ENCODE measurements at regions not wholly inside any gene's neighbourhood (a gene's known extent, or its start where the extent isn't known, plus 50 kb on each side); places are given as distances from the start of the nearest gene placed in this dataset.

DNA sequence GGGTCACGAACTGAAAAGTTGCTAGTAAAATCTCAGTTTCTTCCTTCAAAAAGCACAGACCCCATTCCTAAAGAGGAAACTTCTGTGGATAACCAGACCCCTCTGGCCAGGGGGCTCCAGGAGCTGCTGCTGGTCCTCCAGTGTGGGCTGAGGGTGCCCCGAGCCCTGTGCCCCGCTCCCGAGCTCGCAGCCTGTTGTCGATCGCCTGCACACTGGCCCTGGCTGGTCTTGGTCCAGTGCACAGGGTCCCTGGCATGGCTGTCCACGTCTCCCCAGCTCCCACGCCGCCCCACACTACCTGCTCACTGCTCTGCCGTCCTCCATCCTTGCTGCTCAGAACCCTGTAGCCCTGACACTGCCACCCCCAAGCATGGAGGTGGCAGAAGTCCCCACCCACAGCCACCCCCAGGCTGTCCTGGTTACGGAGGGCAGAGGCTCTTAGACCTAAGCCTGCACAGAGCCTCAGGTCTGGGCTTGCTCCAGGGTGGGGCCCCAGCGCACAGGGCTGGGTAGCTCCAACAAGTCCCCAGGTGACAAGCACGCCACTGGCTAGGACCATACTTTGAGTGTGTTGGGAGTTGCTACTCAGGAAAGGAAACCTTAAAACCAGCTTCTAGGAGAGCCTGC is 87.0 kb downstream of the PLXNA1 start:
- no peaks in the 10 kb centered on the region for H3K79me2 ChIP-seq (ENCODE audit: control insufficient read depth, insufficient read depth, low read length, poor library complexity)
- no peaks in the 10 kb centered on the region for H3K36me3 ChIP-seq (ENCODE audit: control insufficient read depth in 1 of 2, insufficient read depth in 2 of 2, low read length in 2 of 2)
- no peak overlapping the region for H2AK5ac ChIP-seq (ENCODE audit: low read length)
- DNase-seq = no peak
- no peak overlapping the region for H3K4me2 ChIP-seq (ENCODE audit: low read length)
- no peak overlapping the region for H3K27ac ChIP-seq (ENCODE audit: low read depth, low read length)
- H4K8ac ChIP-seq (ENCODE audit: low read depth, low read length) = no peak overlapping the region
- no peak overlapping the region for H4K12ac ChIP-seq (ENCODE audit: low read depth, low read length)
- no peak overlapping the region for H2BK120ac ChIP-seq (ENCODE audit: insufficient read depth, low read length, poor library complexity)
- no peak overlapping the region for H4K91ac ChIP-seq (ENCODE audit: low read depth, low read length)
- no CpG with 5 or more reads among the region's 14 CpGs for WGBS (ENCODE audit: extremely low coverage, insufficient coverage, insufficient read length)
- no peak overlapping the region for H2BK5ac ChIP-seq (ENCODE audit: low read depth, low read length, poor library complexity)
- H3K23ac ChIP-seq (ENCODE audit: low read length) = no peak overlapping the region
- H2AFZ ChIP-seq (ENCODE audit: insufficient read depth, low read length, poor library complexity) = no peak overlapping the region
- no peaks in the 10 kb centered on the region for H3K79me1 ChIP-seq (ENCODE audit: low read length)
- no peak overlapping the region for H3K18ac ChIP-seq (ENCODE audit: low read length)
- no peak overlapping the region for H3K4ac ChIP-seq (ENCODE audit: low read depth, low read length)
- H3K4me1 ChIP-seq (ENCODE audit: control insufficient read depth in 1 of 2, insufficient read depth in 2 of 2, low read length in 2 of 2) = no peaks in the 10 kb centered on the region
- H3K14ac ChIP-seq (ENCODE audit: low read length) = no peak overlapping the region
- no peak overlapping the region for H3K4me3 ChIP-seq (ENCODE audit: low read depth, low read length)
- H3K9ac ChIP-seq (ENCODE audit: low read length) = no peak overlapping the region
- no peaks in the 10 kb centered on the region for H3K27me3 ChIP-seq (ENCODE audit: insufficient read depth, low read length)
- no peaks in the 10 kb centered on the region for H3K9me3 ChIP-seq (ENCODE audit: insufficient read depth, low read depth, low read length)
- H2BK12ac ChIP-seq (ENCODE audit: low read length) = no peak overlapping the region

DNA sequence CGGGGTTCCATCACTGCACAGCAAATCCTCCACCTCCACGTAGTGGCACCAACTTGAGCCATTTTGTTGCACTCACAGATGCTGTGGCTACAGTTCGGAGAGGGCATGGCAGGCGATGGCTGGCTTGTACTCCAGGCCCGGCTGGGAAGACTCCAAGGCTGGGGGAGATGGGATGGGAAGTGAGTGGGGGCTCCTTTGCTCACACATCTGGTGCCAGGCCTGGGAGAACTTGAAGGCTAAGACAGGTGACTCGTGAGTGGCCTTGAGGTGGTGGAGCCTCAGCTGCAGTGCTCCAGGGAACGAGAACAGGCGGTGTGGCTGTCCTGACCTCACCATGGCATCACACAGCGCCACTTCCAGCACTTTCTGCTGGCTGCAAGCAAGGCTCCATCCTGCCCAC is 87.9 kb downstream of the PLXNA1 start:
- H3K18ac ChIP-seq (ENCODE audit: low read length) = no peak overlapping the region
- no peaks in the 10 kb centered on the region for H3K4me1 ChIP-seq (ENCODE audit: control insufficient read depth in 1 of 2, insufficient read depth in 2 of 2, low read length in 2 of 2)
- H3K9me3 ChIP-seq (ENCODE audit: insufficient read depth, low read depth, low read length) = no peaks in the 10 kb centered on the region
- H3K27ac ChIP-seq (ENCODE audit: low read depth, low read length) = no peak overlapping the region
- no peaks in the 10 kb centered on the region for H3K79me2 ChIP-seq (ENCODE audit: control insufficient read depth, insufficient read depth, low read length, poor library complexity)
- no peak overlapping the region for H3K9ac ChIP-seq (ENCODE audit: low read length)
- H4K91ac ChIP-seq (ENCODE audit: low read depth, low read length) = no peak overlapping the region
- no peak overlapping the region for H2AFZ ChIP-seq (ENCODE audit: insufficient read depth, low read length, poor library complexity)
- H3K23ac ChIP-seq (ENCODE audit: low read length) = no peak overlapping the region
- no peak overlapping the region for H2BK12ac ChIP-seq (ENCODE audit: low read length)
- WGBS (ENCODE audit: extremely low coverage, insufficient coverage, insufficient read length) = no CpG with 5 or more reads among the region's 9 CpGs
- no peak overlapping the region for H2AK5ac ChIP-seq (ENCODE audit: low read length)
- DNase-seq = no peak
- H3K14ac ChIP-seq (ENCODE audit: low read length) = no peak overlapping the region
- H3K27me3 ChIP-seq (ENCODE audit: insufficient read depth, low read length) = no peaks in the 10 kb centered on the region
- H4K8ac ChIP-seq (ENCODE audit: low read depth, low read length) = no peak overlapping the region
- H2BK5ac ChIP-seq (ENCODE audit: low read depth, low read length, poor library complexity) = no peak overlapping the region
- no peak overlapping the region for H3K4ac ChIP-seq (ENCODE audit: low read depth, low read length)
- H3K4me2 ChIP-seq (ENCODE audit: low read length) = no peak overlapping the region
- H3K79me1 ChIP-seq (ENCODE audit: low read length) = no peaks in the 10 kb centered on the region
- H3K36me3 ChIP-seq (ENCODE audit: control insufficient read depth in 1 of 2, insufficient read depth in 2 of 2, low read length in 2 of 2) = no peaks in the 10 kb centered on the region
- H4K12ac ChIP-seq (ENCODE audit: low read depth, low read length) = no peak overlapping the region
- H2BK120ac ChIP-seq (ENCODE audit: insufficient read depth, low read length, poor library complexity) = no peak overlapping the region
- H3K4me3 ChIP-seq (ENCODE audit: low read depth, low read length) = no peak overlapping the region

DNA sequence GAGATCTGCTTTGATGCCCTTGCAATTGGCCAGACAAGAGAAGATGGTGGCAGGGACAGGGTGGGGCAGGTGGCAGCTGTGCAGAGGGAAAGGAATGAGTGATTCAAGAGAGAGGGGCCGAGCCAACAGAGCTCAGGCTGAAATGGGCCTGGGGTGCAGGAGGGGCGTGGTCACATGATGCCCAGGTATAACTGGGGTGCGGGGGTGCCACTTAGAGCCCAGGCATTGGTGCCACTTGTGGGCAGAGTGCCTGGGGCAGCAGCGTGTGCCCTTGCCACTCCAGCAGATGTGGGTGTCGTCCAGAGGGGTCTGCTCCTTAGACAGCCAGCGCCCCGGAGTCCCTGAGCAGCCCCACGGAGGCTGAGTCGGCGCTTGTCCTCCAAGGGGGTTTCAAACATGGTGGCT is 88.7 kb downstream of the PLXNA1 start:
- Histone ChIP-seq H2BK5ac (ENCODE audit: low read depth, low read length, poor library complexity) (no peak overlapping the region), H4K91ac (ENCODE audit: low read depth, low read length) (no peak overlapping the region), H2AK5ac (ENCODE audit: low read length) (no peak overlapping the region), H2BK120ac (ENCODE audit: insufficient read depth, low read length, poor library complexity) (no peak overlapping the region), H3K27ac (ENCODE audit: low read depth, low read length) (no peak overlapping the region), H3K79me2 (ENCODE audit: control insufficient read depth, insufficient read depth, low read length, poor library complexity) (no peaks in the 10 kb centered on the region), H4K12ac (ENCODE audit: low read depth, low read length) (no peak overlapping the region), H3K23ac (ENCODE audit: low read length) (no peak overlapping the region), H3K36me3 (ENCODE audit: control insufficient read depth in 1 of 2, insufficient read depth in 2 of 2, low read length in 2 of 2) (no peaks in the 10 kb centered on the region), H3K9me3 (ENCODE audit: insufficient read depth, low read depth, low read length) (no peaks in the 10 kb centered on the region), H3K79me1 (ENCODE audit: low read length) (no peaks in the 10 kb centered on the region), H3K9ac (ENCODE audit: low read length) (no peak overlapping the region), H3K4ac (ENCODE audit: low read depth, low read length) (no peak overlapping the region), H3K18ac (ENCODE audit: low read length) (no peak overlapping the region), H2BK12ac (ENCODE audit: low read length) (no peak overlapping the region), H3K27me3 (ENCODE audit: insufficient read depth, low read length) (no peaks in the 10 kb centered on the region), H3K4me2 (ENCODE audit: low read length) (no peak overlapping the region), H4K8ac (ENCODE audit: low read depth, low read length) (no peak overlapping the region), H3K4me3 (ENCODE audit: low read depth, low read length) (no peak overlapping the region), H3K4me1 (ENCODE audit: control insufficient read depth in 1 of 2, insufficient read depth in 2 of 2, low read length in 2 of 2) (no peaks in the 10 kb centered on the region), H2AFZ (ENCODE audit: insufficient read depth, low read length, poor library complexity) (no peak overlapping the region), H3K14ac (ENCODE audit: low read length) (no peak overlapping the region)
- WGBS (ENCODE audit: extremely low coverage, insufficient coverage, insufficient read length) = no CpG with 5 or more reads among the region's 10 CpGs
- no peak for DNase-seq

DNA sequence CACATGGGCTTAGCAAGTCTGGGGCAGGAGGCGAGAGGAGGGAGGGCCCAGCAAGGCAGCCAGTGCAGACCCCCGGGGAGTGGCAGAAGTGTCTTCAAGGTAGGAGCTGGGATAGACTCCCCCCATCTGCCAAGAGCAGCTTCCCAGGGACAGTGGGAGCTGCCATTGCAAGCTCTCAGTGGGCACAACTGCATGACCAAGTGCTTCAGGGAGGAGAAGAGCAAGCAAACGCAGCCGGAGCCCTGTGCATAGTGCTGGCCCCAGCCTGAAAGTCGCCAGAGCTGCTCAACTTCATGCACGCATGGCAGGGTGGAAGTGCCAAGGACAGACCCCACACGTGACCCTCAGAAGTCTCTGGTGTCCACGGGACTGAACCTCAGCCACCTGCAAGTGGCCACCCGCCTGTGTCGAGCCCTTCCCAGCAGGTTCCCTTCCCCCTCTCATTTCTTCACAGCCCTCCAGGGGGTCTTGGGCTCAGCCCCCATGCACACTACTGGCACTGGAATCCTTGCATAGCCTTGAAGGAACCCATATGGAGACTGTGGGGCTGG is 89.4 kb downstream of the PLXNA1 start:
- H3K9me3 ChIP-seq (ENCODE audit: insufficient read depth, low read depth, low read length) = no peaks in the 10 kb centered on the region
- H3K4me1 ChIP-seq (ENCODE audit: control insufficient read depth in 1 of 2, insufficient read depth in 2 of 2, low read length in 2 of 2) = no peaks in the 10 kb centered on the region
- H3K27me3 ChIP-seq (ENCODE audit: insufficient read depth, low read length) = no peaks in the 10 kb centered on the region
- H3K27ac ChIP-seq (ENCODE audit: low read depth, low read length) = no peak overlapping the region
- no peaks in the 10 kb centered on the region for H3K79me2 ChIP-seq (ENCODE audit: control insufficient read depth, insufficient read depth, low read length, poor library complexity)
- no peak overlapping the region for H3K23ac ChIP-seq (ENCODE audit: low read length)
- H3K4me3 ChIP-seq (ENCODE audit: low read depth, low read length) = no peak overlapping the region
- no peak overlapping the region for H4K12ac ChIP-seq (ENCODE audit: low read depth, low read length)
- H2BK5ac ChIP-seq (ENCODE audit: low read depth, low read length, poor library complexity) = no peak overlapping the region
- H3K18ac ChIP-seq (ENCODE audit: low read length) = no peak overlapping the region
- H2AK5ac ChIP-seq (ENCODE audit: low read length) = no peak overlapping the region
- H3K4ac ChIP-seq (ENCODE audit: low read depth, low read length) = no peak overlapping the region
- no peak overlapping the region for H4K8ac ChIP-seq (ENCODE audit: low read depth, low read length)
- H2BK12ac ChIP-seq (ENCODE audit: low read length) = no peak overlapping the region
- H2AFZ ChIP-seq (ENCODE audit: insufficient read depth, low read length, poor library complexity) = no peak overlapping the region
- no peaks in the 10 kb centered on the region for H3K79me1 ChIP-seq (ENCODE audit: low read length)
- H4K91ac ChIP-seq (ENCODE audit: low read depth, low read length) = no peak overlapping the region
- no peak for DNase-seq
- no CpG with 5 or more reads among the region's 10 CpGs for WGBS (ENCODE audit: extremely low coverage, insufficient coverage, insufficient read length)
- no peaks in the 10 kb centered on the region for H3K36me3 ChIP-seq (ENCODE audit: control insufficient read depth in 1 of 2, insufficient read depth in 2 of 2, low read length in 2 of 2)
- H3K4me2 ChIP-seq (ENCODE audit: low read length) = no peak overlapping the region
- H3K9ac ChIP-seq (ENCODE audit: low read length) = no peak overlapping the region
- H2BK120ac ChIP-seq (ENCODE audit: insufficient read depth, low read length, poor library complexity) = no peak overlapping the region
- H3K14ac ChIP-seq (ENCODE audit: low read length) = no peak overlapping the region
